ENCODE measurements at regions not wholly inside any gene's neighbourhood (a gene's known extent, or its start where the extent isn't known, plus 50 kb on each side); places are given as distances from the start of the nearest gene placed in this dataset.

DNA sequence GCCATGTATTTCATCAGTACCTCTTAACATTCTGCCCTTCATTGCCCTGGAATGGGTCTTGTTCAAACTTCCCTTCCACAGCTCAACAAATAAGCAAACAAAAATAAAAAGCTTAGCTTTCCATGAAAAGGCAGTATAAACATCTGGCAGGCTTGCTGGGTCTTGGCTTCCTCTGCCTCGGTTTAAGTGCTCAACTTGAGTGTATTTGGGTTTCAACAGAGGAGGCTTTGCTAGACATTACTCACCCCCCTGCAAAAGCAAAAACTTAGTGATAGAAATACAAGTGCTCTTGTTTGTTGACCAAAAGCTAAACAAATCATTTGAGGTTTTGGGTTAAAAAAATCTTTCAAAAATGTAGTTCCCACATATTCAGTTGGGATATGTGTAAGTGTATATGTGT is 518.5 kb downstream of the PLPP3 start:
- Mint-ChIP-seq H3K4me3 (ENCODE audit: unreplicated experiment) (no peak overlapping the region), H3K27me3 (ENCODE audit: low read depth) (no peaks in the 10 kb centered on the region), H3K27ac (ENCODE audit: unreplicated experiment) (no peak overlapping the region), H3K4me1 (ENCODE audit: low read depth) (peaks cover 23% of the 10 kb centered on the region), H3K9me3 (ENCODE audit: low read depth) (no peaks in the 10 kb centered on the region), H3K36me3 (ENCODE audit: low read depth) (no peaks in the 10 kb centered on the region)
- TF ChIP-seq, protein P1, sequence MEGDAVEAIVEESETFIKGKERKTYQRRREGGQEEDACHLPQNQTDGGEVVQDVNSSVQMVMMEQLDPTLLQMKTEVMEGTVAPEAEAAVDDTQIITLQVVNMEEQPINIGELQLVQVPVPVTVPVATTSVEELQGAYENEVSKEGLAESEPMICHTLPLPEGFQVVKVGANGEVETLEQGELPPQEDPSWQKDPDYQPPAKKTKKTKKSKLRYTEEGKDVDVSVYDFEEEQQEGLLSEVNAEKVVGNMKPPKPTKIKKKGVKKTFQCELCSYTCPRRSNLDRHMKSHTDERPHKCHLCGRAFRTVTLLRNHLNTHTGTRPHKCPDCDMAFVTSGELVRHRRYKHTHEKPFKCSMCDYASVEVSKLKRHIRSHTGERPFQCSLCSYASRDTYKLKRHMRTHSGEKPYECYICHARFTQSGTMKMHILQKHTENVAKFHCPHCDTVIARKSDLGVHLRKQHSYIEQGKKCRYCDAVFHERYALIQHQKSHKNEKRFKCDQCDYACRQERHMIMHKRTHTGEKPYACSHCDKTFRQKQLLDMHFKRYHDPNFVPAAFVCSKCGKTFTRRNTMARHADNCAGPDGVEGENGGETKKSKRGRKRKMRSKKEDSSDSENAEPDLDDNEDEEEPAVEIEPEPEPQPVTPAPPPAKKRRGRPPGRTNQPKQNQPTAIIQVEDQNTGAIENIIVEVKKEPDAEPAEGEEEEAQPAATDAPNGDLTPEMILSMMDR (IDR thresholded peaks at IDR 0.05) = no peak
- no peak for DNase-seq (ENCODE audit: low spot score)

DNA sequence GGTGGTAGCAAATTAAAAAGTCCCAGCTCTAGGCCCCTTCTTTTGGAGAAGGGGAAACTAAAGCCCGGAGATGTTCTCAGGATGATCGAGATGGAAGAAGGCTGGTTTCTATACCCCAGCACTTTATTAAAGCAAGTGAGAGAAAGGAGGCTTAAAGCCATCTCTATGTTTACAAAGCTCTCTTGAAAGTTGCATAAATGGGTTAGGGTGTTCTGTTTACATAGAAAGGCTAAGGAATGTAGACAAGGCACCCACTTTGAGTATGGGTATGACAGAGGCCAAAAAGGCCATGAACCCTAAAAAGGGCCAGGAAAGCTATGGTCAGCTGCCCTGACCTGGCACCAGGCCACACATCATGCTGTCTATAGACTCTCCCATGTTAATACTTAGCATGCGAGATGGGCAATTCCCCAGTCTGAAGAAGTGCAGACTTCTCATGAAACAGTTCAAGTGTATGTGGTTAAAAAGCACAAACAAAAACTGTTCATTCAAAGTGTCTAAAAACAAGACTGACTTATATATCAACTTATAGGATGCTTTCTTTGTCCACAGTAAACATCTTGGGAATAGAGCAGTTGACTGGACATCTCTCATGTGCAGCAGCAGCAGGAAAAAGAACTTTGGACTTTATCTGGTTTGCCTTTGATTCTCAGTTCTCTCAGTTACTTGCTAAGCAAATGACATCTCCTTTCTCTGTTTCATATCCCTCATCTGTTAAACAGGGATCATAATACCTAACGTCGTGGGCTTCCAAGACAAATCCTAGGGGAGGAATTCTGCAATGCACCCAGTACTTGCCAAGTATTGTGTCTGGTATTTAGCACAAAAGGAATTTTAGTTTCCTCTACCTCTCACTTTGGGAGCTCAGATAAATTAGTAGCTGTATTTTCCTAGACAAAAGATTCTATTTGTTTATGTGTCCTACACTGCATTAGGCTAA is 521.6 kb downstream of the PLPP3 start:
- Mint-ChIP-seq H3K36me3 (ENCODE audit: low read depth) (no peaks in the 10 kb centered on the region), H3K4me3 (ENCODE audit: unreplicated experiment) (no peak overlapping the region), H3K4me1 (ENCODE audit: low read depth) (peaks cover 8% of the 10 kb centered on the region), H3K27me3 (ENCODE audit: low read depth) (no peaks in the 10 kb centered on the region), H3K9me3 (ENCODE audit: low read depth) (no peaks in the 10 kb centered on the region), H3K27ac (ENCODE audit: unreplicated experiment) (no peak overlapping the region)
- TF ChIP-seq, protein P1 (IDR thresholded peaks at IDR 0.05) = no peak
- DNase-seq (ENCODE audit: low spot score) = no peak

DNA sequence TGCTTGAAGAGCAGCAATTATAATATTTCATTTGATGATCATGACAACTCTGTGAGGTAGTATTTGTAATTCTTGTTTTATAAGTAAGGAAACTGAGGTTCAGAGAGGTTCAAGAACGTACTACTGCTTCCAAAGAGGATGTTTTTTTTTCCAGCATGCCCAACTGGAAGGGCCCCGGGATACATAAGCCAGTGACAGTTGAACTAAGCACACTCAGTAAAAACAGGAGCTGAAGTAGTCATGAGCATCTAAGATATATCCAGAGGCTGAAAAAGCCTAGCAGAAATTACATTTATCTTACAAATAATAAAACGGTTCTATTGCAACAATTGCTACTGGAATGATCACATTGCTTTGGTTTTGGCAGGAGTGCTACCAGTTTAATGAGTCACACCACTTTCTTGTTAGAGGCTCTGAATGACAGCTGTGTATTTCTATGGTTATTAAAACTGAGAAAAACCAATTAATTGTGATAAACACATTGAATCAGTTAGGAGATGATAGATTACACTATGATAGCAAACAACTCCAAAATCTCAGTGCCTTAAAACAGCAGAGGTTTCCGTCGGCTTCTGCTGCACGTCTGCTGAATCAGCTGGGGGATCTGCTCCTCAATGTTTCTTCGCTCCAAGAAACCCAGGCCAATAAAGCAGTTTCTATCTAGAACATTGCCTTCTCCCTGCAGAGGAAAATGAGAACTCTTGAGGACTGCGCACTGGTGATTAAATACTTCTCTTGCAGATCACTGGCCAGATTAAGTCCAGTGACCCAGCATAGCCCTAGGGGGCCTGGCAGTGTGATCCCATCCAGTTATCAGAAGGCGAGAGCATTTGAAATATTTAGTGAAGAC is 522.7 kb downstream of the PLPP3 start:
- no peaks in the 10 kb centered on the region for H3K36me3 Mint-ChIP-seq (ENCODE audit: low read depth)
- H3K27me3 Mint-ChIP-seq (ENCODE audit: low read depth) = no peaks in the 10 kb centered on the region
- H3K27ac Mint-ChIP-seq (ENCODE audit: unreplicated experiment) = no peak overlapping the region
- no peak overlapping the region for H3K4me3 Mint-ChIP-seq (ENCODE audit: unreplicated experiment)
- peaks cover 8% of the 10 kb centered on the region for H3K4me1 Mint-ChIP-seq (ENCODE audit: low read depth)
- no peak for DNase-seq (ENCODE audit: low spot score)
- TF ChIP-seq, protein P1 (IDR thresholded peaks at IDR 0.05) = no peak
- no peaks in the 10 kb centered on the region for H3K9me3 Mint-ChIP-seq (ENCODE audit: low read depth)

DNA sequence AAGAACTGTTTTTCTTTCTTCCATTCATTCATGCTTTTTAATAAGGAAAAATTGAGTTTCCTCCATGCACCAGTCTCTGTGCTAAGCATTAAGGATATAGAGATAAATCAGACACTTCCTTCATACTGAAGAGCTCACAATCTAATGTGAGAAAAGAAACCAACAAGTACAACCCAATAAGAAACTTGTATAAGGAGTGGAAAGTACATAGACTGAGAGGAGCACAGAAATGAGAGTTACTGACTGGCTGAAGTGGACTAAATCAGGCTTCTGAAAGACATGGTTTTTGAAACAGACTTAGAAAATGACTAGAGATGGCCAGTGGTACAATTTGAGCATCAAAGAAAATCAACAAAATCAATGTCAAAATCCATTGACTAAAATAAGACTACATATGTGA is 524.4 kb downstream of the PLPP3 start:
- Mint-ChIP-seq H3K9me3 (ENCODE audit: low read depth) (peaks cover 9% of the 10 kb centered on the region), H3K27me3 (ENCODE audit: low read depth) (no peaks in the 10 kb centered on the region), H3K36me3 (ENCODE audit: low read depth) (no peaks in the 10 kb centered on the region), H3K4me3 (ENCODE audit: unreplicated experiment) (no peak overlapping the region), H3K27ac (ENCODE audit: unreplicated experiment) (no peak overlapping the region), H3K4me1 (ENCODE audit: low read depth) (peaks cover 7% of the 10 kb centered on the region)
- no peak for DNase-seq (ENCODE audit: low spot score)
- TF ChIP-seq, protein P1 (IDR thresholded peaks at IDR 0.05) = no peak

DNA sequence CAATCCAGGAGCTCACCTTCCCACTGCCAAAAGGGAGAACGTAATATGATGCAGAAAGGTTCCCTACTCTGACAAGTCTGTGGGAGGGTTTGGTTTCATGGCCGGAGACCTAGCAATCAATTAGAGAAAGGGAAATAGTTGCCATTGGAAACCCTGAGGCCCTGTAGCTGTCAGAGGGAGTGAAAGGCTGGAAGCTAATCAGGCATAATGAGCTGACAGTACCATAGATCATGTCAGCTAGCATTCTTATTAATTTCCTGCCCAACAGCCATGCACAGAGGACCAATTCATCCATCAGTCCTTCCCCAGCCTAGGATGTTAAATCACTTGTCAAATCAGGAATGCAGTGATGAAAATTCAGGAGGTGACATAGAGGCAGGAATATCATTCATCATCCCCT is 527.3 kb downstream of the PLPP3 start:
- Mint-ChIP-seq H3K4me3 (ENCODE audit: unreplicated experiment) (no peak overlapping the region), H3K36me3 (ENCODE audit: low read depth) (no peaks in the 10 kb centered on the region), H3K27ac (ENCODE audit: unreplicated experiment) (no peak overlapping the region), H3K9me3 (ENCODE audit: low read depth) (peaks cover 15% of the 10 kb centered on the region), H3K27me3 (ENCODE audit: low read depth) (no peaks in the 10 kb centered on the region), H3K4me1 (ENCODE audit: low read depth) (peaks cover 4% of the 10 kb centered on the region)
- DNase-seq (ENCODE audit: low spot score) = no peak
- TF ChIP-seq, protein P1 (IDR thresholded peaks at IDR 0.05) = no peak

All from chondrocyte (in vitro differentiated cells).